HG03039 (cell line): ENCODE measurements at regions not wholly inside any gene's neighbourhood (a gene's known extent, or its start where the extent isn't known, plus 50 kb on each side); places are given as distances from the start of the nearest gene placed in this dataset.
"Not testable (repeated sequence)": the region's sequence is repeated elsewhere in the genome, so short reads cannot be mapped to it uniquely, and the experiment has no call there.

Experiments
- ATAC-seq: cut with Tn5 transposase; IDR thresholded peaks from one replicate; pipeline ENCODE4 v1.9.1; 2021; ENCODE audit warnings: mild to moderate bottlenecking, moderate library complexity; ENCODE audit not compliant: unreplicated experiment

DNA sequence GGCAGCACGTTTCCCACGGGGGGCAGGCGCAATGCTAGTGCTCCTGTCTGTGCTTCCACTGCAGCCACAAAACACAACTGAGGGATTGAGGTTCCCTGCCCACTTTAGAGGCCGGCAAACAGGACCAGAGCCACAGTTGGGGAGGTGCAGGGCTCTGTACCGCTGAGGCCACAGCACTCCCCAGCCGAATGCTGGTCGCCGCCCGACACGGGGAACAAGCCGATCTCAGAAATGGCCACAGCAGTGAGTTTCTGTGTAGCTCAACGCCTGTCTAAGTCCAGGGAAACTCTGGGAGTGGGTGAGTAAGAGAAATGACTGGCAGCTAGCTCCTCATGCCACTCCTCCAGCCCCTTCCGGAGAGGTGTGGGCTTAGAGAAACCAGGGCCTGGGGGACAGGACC, 194.0 kb upstream of the VWC2 start:
- ATAC-seq: no peak

- ATAC-seq: no peak
These were observed 193.4 kb upstream of the VWC2 start for GRCh38 chr7:49580000-49580399.

DNA sequence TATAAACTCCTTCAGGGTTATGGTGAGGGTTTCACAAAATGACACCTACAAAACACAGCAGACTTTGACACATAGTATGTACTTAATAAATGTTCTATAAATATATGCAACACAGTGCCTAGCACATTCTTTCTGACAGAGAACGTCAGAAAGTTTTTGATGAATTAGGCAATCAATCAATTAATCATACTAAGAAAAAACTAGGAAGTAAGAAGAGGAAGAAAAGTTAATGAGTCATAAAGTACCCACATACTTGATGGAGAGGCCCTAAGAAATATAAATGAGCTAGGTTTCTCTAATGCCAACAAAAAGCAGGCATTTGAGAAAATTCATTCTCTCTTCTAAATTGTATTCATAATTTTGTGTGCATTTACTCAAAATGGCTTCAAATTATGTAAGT, 192.7 kb upstream of the VWC2 start:
- ATAC-seq: no peak

GRCh38 chr7:49583440-49583839, 190.0 kb upstream of the VWC2 start:
- no peak for ATAC-seq

DNA sequence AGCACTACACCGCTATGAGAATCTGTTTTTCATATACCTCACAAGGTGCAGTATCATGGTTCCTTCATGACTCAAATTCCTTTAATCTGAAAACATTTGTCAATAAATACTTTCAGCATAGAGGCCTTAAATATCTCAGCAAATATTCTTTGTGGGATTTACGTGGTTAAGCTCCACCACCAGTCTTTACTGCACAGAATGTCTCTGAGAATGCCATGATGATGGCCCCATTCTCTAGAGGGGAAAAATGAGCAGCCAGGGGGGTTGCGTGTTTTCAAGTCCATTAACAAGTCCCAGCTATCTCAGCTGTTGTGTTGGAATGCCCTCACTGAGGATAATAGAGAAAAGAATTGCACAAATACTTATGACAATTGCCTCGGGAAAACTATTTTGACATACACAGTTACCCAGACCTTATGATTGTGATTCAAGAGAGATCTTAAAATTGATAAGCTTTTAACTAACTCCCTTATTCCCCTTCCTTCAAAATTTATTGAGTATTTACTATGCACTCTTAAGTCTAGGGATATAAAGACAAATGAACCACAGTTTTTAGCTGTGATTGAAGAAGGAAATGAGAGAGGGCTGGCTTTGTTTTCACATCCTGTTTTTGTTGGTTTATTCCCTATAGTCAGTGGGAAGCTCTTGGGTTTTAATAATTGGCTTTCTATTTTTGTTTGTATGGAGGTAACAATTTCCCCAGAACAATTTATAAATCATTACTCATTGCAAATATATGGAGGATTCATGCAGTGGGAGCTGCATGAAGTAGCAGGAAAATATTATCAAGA, 176.5 kb upstream of the VWC2 start:
- ATAC-seq: no peak

DNA sequence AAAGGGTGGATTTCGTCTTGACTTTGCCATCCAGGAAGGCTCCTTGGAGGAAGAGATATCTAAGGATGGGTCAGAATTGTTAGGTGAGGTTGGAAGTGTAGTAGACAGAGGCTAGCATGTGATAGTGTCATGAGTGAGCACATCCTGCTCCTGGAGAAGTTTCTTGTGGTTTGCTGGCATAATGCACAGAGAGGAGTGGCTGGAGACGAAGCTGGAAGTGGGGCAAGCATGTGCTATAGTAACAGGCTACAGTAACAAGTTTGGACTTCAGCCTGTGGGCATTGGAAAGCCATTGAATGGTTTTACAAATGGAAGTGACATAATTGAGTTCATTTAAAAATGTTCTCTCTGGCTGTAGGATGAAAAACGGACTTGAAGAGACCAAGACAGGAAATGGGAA, 175.6 kb upstream of the VWC2 start:
- no peak for ATAC-seq

- ATAC-seq: no peak
These were observed 161.5 kb upstream of the VWC2 start for GRCh38 chr7:49611951-49612350.

DNA sequence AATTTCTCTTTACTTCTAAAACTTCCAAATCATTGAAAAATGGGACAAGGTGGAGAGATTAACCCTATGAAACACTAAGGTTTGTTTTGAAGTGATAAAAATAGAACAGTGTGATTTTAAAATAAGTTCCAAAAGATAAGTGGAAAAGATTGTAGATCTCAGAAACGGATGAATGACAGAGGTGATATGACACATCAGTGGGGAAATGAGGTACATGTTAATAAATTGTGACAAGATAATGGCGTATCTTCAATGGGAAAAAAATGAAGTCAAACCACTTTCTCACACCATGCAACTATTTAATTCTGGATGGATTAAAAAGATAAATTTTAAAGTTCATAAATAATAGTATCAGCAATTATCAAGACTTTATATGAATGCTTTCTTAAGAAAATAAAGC, 159.7 kb upstream of the VWC2 start:
- ATAC-seq: no peak

GRCh38 chr7:49614974-49615373, 158.5 kb upstream of the VWC2 start:
- not testable (repeated sequence) for ATAC-seq

GRCh38 chr7:49618028-49618427, 155.4 kb upstream of the VWC2 start:
- ATAC-seq: no peak

GRCh38 chr7:49623943-49624342, 149.5 kb upstream of the VWC2 start:
- ATAC-seq: no peak

GRCh38 chr7:49624611-49625010, 148.8 kb upstream of the VWC2 start:
- no peak for ATAC-seq

DNA sequence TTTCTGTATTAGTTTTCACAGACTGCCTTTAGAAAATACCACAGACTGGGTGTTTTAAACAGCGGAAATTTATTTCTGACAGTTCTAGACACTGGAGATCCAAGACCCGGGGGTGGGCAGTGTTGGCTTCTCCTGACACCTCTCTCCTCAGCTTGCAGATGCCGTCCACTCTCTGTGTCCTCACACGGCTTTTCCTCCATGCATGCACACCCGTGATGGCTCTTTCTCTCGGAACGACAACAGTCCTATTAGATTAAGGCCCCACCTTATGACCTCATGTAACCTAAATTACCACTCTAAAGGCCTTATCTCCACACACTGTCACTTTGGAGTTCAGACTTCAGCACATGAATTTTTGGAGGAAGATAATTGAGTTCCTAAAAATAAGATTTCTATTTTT, 142.9 kb upstream of the VWC2 start:
- no peak for ATAC-seq

GRCh38 chr7:49631071-49631815, 142.2 kb upstream of the VWC2 start:
- ATAC-seq: no peak

DNA sequence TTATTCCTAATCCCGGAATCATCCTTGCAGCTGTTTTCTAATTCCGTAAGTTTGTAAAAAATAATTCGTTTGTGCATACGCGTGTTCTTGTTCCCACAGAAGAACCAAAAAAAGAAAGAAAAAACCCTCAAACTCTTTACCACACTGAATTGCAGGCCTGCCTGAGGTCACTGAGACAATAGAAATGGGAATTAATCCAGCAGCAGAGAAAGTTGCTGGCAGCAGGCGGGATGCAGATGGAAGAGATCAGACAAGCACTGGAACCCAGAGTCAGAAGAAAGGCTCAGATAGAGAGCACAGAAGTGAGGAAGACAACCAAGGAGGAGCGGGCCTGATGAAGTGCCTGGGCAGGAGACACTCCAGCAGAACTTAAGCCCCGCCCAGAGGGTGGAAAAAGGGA, 141.5 kb upstream of the VWC2 start:
- ATAC-seq: no peak

DNA sequence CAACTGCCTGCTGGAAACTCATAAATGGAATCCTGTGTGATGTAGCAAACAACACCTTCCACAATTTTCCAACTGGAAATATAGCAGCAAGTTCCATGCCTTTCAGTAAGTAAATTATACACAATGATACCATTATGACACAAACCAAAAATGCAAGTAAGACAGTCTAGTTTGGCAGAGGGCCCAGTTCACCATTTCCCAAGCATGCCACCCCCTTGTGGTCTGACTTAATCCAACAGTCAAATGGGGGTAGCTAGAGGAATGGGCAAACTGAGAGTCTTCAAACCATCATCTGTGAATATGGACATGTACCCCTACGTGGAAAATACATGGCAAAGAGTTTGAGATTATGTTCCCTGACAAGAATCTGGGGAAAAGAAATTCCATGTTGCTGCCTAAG, 137.6 kb upstream of the VWC2 start:
- no peak for ATAC-seq

DNA sequence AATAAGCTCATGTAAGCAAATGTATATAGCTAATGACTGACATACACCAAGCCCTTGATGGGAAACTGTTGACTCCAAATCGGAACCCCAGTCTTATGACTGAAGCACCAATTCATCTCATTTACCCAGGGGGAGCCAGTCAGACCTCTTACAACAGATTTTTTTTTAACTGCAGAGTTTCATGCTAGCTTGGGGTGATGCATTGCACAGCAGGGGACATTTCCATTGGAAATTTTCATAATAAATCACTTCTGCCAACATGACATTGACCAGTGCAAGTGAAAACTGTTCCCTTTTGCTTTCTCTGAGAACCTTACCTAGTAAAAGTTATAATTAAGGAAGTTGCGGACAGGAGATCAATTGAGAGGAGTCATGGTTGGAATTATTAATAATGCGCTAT, 137.0 kb upstream of the VWC2 start:
- no peak for ATAC-seq

DNA sequence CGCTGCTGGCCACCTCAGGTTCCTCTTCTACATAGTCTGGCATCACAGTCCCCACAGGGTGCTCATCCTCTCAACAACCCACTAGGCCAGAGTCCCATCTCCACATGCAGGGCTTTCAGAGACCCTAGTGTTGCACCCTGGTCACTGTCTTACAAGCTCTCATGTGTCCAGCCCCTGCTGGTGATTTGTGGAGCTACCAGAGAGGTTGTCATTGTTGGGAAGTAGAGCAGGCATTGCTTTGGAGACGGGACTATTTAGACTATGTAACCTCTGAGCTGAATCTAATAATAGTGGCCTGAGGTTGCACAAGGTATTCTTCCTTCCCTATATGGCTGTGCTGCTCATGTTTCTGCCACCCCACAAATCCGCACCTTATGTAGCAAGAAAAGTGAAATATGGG, 135.3 kb upstream of the VWC2 start:
- no peak for ATAC-seq

DNA sequence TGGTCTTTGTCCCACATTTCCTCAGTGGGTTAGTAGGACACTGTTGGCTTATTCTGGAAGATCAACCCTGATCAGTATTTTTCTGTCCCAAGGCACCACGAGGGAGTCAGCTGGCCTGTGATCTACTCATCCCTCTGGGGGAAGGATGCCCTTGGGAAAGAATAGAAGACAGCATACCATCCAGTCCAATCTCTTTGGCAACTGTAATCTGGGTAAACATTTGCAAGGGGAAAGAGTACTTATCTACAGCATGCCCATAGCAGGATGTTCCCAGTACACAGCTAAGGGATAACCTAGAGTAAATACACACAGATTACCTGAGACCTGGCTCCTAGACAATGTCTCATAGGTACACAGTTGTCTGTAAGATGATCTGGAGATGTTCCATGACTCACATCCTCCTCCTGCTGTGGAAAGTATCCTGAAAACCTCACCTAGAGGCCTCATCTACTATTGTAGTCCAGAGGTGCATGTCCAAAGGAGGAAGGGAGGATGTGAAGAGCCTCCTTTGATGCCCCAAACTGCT, 134.3 kb upstream of the VWC2 start:
- ATAC-seq: no peak

DNA sequence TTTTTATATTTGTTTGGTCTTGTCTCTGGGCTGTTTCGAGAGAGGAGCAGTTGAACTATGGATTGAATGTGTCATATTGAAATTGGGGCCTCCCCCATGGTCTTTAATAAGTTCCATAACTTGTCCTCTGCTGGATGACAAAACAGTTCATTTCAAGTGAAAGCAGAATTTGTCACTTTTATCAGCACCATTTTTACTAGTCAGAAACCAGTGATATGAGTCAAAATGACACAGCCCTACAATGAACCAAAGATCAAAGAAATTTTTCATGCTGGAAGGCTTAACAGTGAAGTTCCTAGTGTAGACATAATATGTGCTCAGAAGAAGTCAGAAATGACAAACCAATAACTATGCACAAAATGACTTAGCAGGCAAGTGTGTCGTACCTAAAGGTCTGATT, 133.6 kb upstream of the VWC2 start:
- ATAC-seq: no peak

GRCh38 chr7:49643321-49643720, 130.1 kb upstream of the VWC2 start:
- no peak for ATAC-seq

GRCh38 chr7:49643736-49644135, 129.7 kb upstream of the VWC2 start:
- no peak for ATAC-seq
